HCT116 (cell line): ENCODE measurements at regions not wholly inside any gene's neighbourhood (a gene's known extent, or its start where the extent isn't known, plus 50 kb on each side); places are given as distances from the start of the nearest gene placed in this dataset.
A peak's percentile ranks its signal among the peaks of the same experiment; 100 is the strongest.

Experiments
- ATAC-seq: fragments of 200-7000 bp; cut with Tn5 transposase; 2 replicates; pipeline ENCODE4 v1.9.1; 2020; ENCODE audit warnings: mild to moderate bottlenecking, moderate library complexity
- BruUV-seq: library from RNA; stranded (reverse); fragments of 400-500 nt; replicated peaks from 2 replicates; lab custom pipeline; 2021; lab: Mats Ljungman, UMichigan
- CTCF ChIA-PET: fragments of 300-600 bp; sonication (Branson Sonifier 250); formaldehyde crosslinking; loops from one replicate; lab custom pipeline; 2021; ENCODE audit warnings: antibody characterized with exemption; lab: Charles Lee
- POLR2A ChIA-PET: fragments of 300-600, 350-600 bp; sonication (Branson Sonifier 250); formaldehyde crosslinking; loops from one replicate; lab custom pipeline; 2021; ENCODE audit warnings: antibody characterized with exemption; lab: Charles Lee
- RAD21 ChIA-PET, 2 experiments: fragments of 300-600 bp; sonication (Branson Sonifier 250); formaldehyde crosslinking; loops; one replicate each; lab custom pipeline; 2023; ENCODE audit warnings: low total read pairs in 2 of 2; ENCODE audit not compliant: uncharacterized antibody in 2 of 2, unreplicated experiment in 2 of 2, low non-redundant PET in 1 of 2; lab: Charles Lee
- DNase-seq: peaks from one replicate; pipeline ENCODE4 v3.0.0-alpha.2; 2010; ENCODE audit warnings: low read depth, low spot score
- H2AFZ ChIP-seq: fragments of 200-600 bp; shearing (Covaris generic), sonication (generic); 2 replicates; pipeline ENCODE4 v1.6.1; 2017; ENCODE audit warnings: low read depth, mixed run types, mixed read lengths, antibody characterized with exemption, low read length; ENCODE audit not compliant: poor library complexity, severe bottlenecking
- H3K27ac ChIP-seq: 2 replicates; pipeline ENCODE4 v1.5.1; 2012; ENCODE audit warnings: low read depth, low read length
- H3K27me3 ChIP-seq: fragments of 200-600 bp; sonication (generic); 2 replicates; pipeline ENCODE4 v1.6.1; 2016; ENCODE audit warnings: mixed run types, low read length, mixed read lengths; ENCODE audit not compliant: insufficient read depth
- H3K36me3 ChIP-seq, 2 experiments: fragments of 200-500 bp in 1 of 2; fragments of 200-600 bp in 1 of 2; sonication (Bioruptor generic) in 1 of 2; sonication (generic) in 1 of 2; 2 replicates each; pipeline versions ENCODE4 v1.5.1 to v1.6.1; 2014 to 2016; ENCODE audit warnings: low read length in 2 of 2, inconsistent platforms in 1 of 2, mixed read lengths in 1 of 2, mixed run types in 1 of 2; ENCODE audit not compliant: insufficient read depth in 2 of 2, control insufficient read depth in 1 of 2
- H3K4me1 ChIP-seq, 2 experiments: fragments of 200-600 bp in 1 of 2; sonication (generic) in 1 of 2; 2 replicates each; pipeline versions ENCODE4 v1.5.1 to v1.6.1; 2012 to 2017; ENCODE audit warnings: low read length in 2 of 2, inconsistent platforms in 1 of 2, mild to moderate bottlenecking in 1 of 2, mixed read lengths in 1 of 2, mixed run types in 1 of 2, moderate library complexity in 1 of 2; ENCODE audit not compliant: insufficient read depth in 2 of 2, control insufficient read depth in 1 of 2
- H3K4me2 ChIP-seq: fragments of 200-600 bp; sonication (generic); 2 replicates; pipeline ENCODE4 v1.6.1; 2017; ENCODE audit warnings: mixed run types, low read length, mixed read lengths
- H3K4me3 ChIP-seq, 2 experiments: fragments of 200-600 bp in 1 of 2; sonication (generic) in 1 of 2; replicated peaks in 1 of 2; 2 replicates each; pipeline ENCODE4 v1.5.1; 2011 to 2016; ENCODE audit warnings: low read length in 2 of 2, control low read depth in 1 of 2, low read depth in 1 of 2, mild to moderate bottlenecking in 1 of 2, mixed read lengths in 1 of 2, mixed run types in 1 of 2
- H3K79me2 ChIP-seq: fragments of 200-600 bp; sonication (generic); 2 replicates; pipeline ENCODE4 v1.6.1; 2017; ENCODE audit warnings: mild to moderate bottlenecking, mixed run types, low read length, moderate library complexity, mixed read lengths; ENCODE audit not compliant: insufficient read depth
- H3K9ac ChIP-seq: fragments of 200-600 bp; sonication (generic); 2 replicates; pipeline ENCODE4 v1.6.1; 2016; ENCODE audit warnings: low read length, mixed read lengths
- H3K9me2 ChIP-seq: fragments of 200-600 bp; sonication (generic), shearing (Covaris generic); 2 replicates; pipeline ENCODE4 v1.6.1; 2017; ENCODE audit warnings: mixed run types, mild to moderate bottlenecking, moderate library complexity; ENCODE audit not compliant: insufficient read depth
- H3K9me3 ChIP-seq, 2 experiments: fragments of 200-500 bp in 1 of 2; fragments of 200-600 bp in 1 of 2; sonication (Bioruptor generic) in 1 of 2; sonication (generic) in 1 of 2; 2 replicates each; pipeline ENCODE4 v1.6.1; 2014 to 2017; ENCODE audit warnings: low read length in 2 of 2, mixed read lengths in 2 of 2, inconsistent platforms in 1 of 2, low read depth in 1 of 2, mild to moderate bottlenecking in 1 of 2, mixed run types in 1 of 2, moderate library complexity in 1 of 2; ENCODE audit not compliant: control insufficient read depth in 1 of 2, insufficient read depth in 1 of 2
- H4K20me1 ChIP-seq: fragments of 200-600 bp; sonication (generic), shearing (Covaris generic); 2 replicates; pipeline ENCODE4 v1.6.1; 2017; ENCODE audit warnings: mixed run types, mild to moderate bottlenecking, moderate library complexity; ENCODE audit not compliant: insufficient read depth
- CEBPB ChIP-seq: IDR thresholded peaks from 2 replicates; pipeline ENCODE4 v1.6.1; 2012; ENCODE audit warnings: low read depth
- EGR1 ChIP-seq: IDR thresholded peaks from 2 replicates; pipeline ENCODE4 v1.6.1; 2012; ENCODE audit warnings: low read depth
- EZH2phosphoT487 ChIP-seq: fragments of 200-600 bp; IDR thresholded peaks from 2 replicates; pipeline ENCODE4 v1.6.1; 2018; ENCODE audit warnings: antibody characterized with exemption, borderline replicate concordance
- JUND ChIP-seq: IDR thresholded peaks from 2 replicates; pipeline ENCODE4 v1.6.1; 2012
- POLR2AphosphoS5 ChIP-seq: IDR thresholded peaks from 2 replicates; pipeline ENCODE4 v1.6.1; 2011; ENCODE audit warnings: mild to moderate bottlenecking, low read depth, low read length, moderate library complexity
- SIN3A ChIP-seq: IDR thresholded peaks from 2 replicates; pipeline ENCODE4 v1.6.1; 2012; ENCODE audit warnings: low read depth
- SP1 ChIP-seq: IDR thresholded peaks from 2 replicates; pipeline ENCODE4 v1.6.1; 2012; ENCODE audit warnings: low read depth
- SRF ChIP-seq: IDR thresholded peaks from 2 replicates; pipeline ENCODE4 v1.6.1; 2012; ENCODE audit warnings: low read depth
- ZNF274 ChIP-seq: fragments of 200-500 bp; sonication (Bioruptor generic); IDR thresholded peaks from 2 replicates; pipeline ENCODE4 v1.6.1; 2014; ENCODE audit warnings: mild to moderate bottlenecking, low read depth, low read length, inconsistent platforms
- intact Hi-C: fragments of 100-400 bp; cut with micrococcal nuclease; formaldehyde crosslinking; loops from 2 replicates; pipeline ENCODE4 v1.10.0; 2022

DNA sequence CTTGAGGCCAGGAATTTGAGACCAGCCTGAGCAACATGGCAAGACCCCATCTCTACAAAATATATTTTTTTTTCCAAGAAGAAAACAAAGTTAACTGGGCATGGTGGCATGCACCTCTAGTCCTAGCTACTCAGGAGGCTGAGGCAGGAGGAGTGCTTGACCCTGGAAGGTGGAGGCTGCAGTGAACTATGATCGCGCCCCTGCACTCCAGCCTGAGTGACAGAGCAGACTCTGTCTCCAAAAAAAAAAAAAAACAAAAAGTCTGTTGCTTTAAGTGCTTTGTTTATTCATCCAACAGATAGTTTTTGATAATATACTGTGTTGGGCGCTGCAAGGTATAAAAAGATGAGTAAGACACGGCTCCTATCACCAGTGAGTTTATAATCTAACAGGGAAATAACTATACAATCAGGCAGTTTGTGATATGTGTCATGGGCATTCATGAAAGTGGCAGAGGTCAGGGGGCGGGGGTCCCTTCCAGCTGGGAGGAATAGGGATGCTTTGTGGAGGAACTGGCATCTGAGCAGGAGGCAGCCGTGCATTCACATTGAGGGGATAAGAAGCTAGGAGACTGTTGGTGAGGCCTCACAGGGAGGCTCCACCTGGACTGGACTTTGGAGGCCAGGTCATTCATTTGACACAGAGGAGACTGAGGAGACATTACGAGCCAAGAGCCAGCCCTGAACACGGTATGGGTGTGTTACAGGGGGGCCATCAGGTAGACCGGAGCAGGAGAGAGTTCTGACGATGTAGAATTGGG lies 67.3 kb upstream of the ERRFI1 start:
- no peak overlapping the region for H3K4me3 ChIP-seq
- ChIA-PET RAD21 (interaction anchor here in 1 of 2 experiments (0.7 kb wide), 1 partner anchor 66 kb away, joined by 3 read pairs; no protein-coding TSS in a partner anchor), POLR2A (interaction anchor here (1.2 to 3.1 kb wide), 8 partner anchors 9 to 221 kb away, joined by 5 to 40 read pairs (median 9); no protein-coding TSS in a partner anchor), CTCF (interaction anchor here (2.2 kb wide), 1 partner anchor 221 kb away, joined by 7 read pairs; no protein-coding TSS in a partner anchor)
- peaks cover 95 to 99% of the 10 kb centered on the region in 2 experiments for H3K4me1 ChIP-seq
- BruUV-seq, result no TSS peak
- H3K79me2 ChIP-seq, result peaks cover 18% of the 10 kb centered on the region; the same call in 1 of the 2 replicates
- H4K20me1 ChIP-seq, result no peaks in the 10 kb centered on the region
- no peak for DNase-seq
- H3K36me3 ChIP-seq, result no peaks in the 10 kb centered on the region
- intact Hi-C loops, result loop anchor here (10.0 kb wide), 1 partner anchor 221 kb away; the partner anchor contains the start of gene SLC45A1
- H3K4me2 ChIP-seq, result peak overlapping the region; percentile 66
- no peak overlapping the region for H2AFZ ChIP-seq
- H3K9ac ChIP-seq, result peak overlapping the region; percentile 70
- no peaks in the 10 kb centered on the region for H3K9me3 ChIP-seq
- no peaks in the 10 kb centered on the region for H3K9me2 ChIP-seq
- no peak for ATAC-seq
- TF ChIP-seq EGR1, result no peak
- TF ChIP-seq JUND, result no peak
- no peak for TF ChIP-seq EZH2phosphoT487
- no peak for TF ChIP-seq SIN3A
- no peak for TF ChIP-seq CEBPB
- TF ChIP-seq, all 23 proteins: peak for 0
- Histone ChIP-seq H3K27ac (peak overlapping the region; percentile 97), H3K27me3 (no peaks in the 10 kb centered on the region)

GRCh38 chr1:8092657-8093056 lies 66.5 kb upstream of the ERRFI1 start:
- Histone ChIP-seq H3K36me3 (no peaks in the 10 kb centered on the region), H3K4me2 (peak overlapping the region; percentile 54; the same call in 1 of the 2 replicates), H3K27me3 (no peaks in the 10 kb centered on the region), H3K27ac (peak overlapping the region; percentile 97), H3K9me2 (no peaks in the 10 kb centered on the region), H3K4me1 (peaks cover 95 to 99% of the 10 kb centered on the region in 2 experiments), H3K9me3 (no peaks in the 10 kb centered on the region), H3K79me2 (peaks cover 18% of the 10 kb centered on the region; the same call in 1 of the 2 replicates), H3K9ac (peak overlapping the region; percentile 70; the same call in 1 of the 2 replicates), H3K4me3 (no peak overlapping the region), H4K20me1 (no peaks in the 10 kb centered on the region), H2AFZ (no peak overlapping the region)
- DNase-seq (no peak), ATAC-seq (no peak)
- ChIA-PET CTCF (no interaction called here), POLR2A (interaction anchor here (1.0 to 2.6 kb wide), 2 partner anchors 9 to 21 kb away, joined by 4 to 8 read pairs; no protein-coding TSS in a partner anchor), RAD21 (interaction anchor here in 1 of 2 experiments (0.7 kb wide), 1 partner anchor 66 kb away, joined by 3 read pairs; no protein-coding TSS in a partner anchor)
- BruUV-seq, result no TSS peak
- TF ChIP-seq ZNF274 (no peak), SRF (no peak), SP1 (no peak), JUND (no peak), POLR2AphosphoS5 (no peak)
- intact Hi-C loops, result loop anchor here (10.0 kb wide), 1 partner anchor 222 kb away; the partner anchor contains the start of gene SLC45A1
